ENCODE measurements at regions not wholly inside any gene's neighbourhood (a gene's known extent, or its start where the extent isn't known, plus 50 kb on each side); places are given as distances from the start of the nearest gene placed in this dataset.

DNA sequence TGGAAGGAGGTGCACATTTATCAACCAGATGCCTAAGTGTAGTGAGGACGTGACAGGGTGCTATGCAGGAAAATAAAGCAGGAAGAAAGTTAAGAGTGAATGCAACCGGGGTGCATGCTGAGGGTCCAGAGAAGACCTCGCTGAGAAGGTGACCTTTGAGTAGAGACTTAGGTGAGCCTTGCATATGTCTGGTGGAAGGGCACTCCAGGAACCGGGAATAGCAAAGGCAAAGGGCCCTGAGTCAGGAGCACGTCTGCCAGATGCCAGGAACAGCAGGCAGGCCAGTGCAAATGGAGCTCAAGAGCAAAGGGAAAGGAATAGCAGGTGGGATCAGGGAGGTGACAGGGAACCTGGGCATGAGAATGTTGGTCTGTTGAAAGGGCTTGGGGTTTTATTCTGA lies 445.5 kb downstream of the PREX1 start:
- TF ChIP-seq, protein P1, sequence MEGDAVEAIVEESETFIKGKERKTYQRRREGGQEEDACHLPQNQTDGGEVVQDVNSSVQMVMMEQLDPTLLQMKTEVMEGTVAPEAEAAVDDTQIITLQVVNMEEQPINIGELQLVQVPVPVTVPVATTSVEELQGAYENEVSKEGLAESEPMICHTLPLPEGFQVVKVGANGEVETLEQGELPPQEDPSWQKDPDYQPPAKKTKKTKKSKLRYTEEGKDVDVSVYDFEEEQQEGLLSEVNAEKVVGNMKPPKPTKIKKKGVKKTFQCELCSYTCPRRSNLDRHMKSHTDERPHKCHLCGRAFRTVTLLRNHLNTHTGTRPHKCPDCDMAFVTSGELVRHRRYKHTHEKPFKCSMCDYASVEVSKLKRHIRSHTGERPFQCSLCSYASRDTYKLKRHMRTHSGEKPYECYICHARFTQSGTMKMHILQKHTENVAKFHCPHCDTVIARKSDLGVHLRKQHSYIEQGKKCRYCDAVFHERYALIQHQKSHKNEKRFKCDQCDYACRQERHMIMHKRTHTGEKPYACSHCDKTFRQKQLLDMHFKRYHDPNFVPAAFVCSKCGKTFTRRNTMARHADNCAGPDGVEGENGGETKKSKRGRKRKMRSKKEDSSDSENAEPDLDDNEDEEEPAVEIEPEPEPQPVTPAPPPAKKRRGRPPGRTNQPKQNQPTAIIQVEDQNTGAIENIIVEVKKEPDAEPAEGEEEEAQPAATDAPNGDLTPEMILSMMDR (IDR thresholded peaks at IDR 0.05; ENCODE audit: borderline replicate concordance): no peak
- Histone ChIP-seq H3K9me3 (replicated peaks) (no peaks in the 10 kb centered on the region), H3K4me1 (no peaks in the 10 kb centered on the region), H3K27ac (replicated peaks) (no peak overlapping the region), H3K36me3 (no peaks in the 10 kb centered on the region), H3K27me3 (ENCODE audit: low read depth) (peaks cover 11% of the 10 kb centered on the region), H3K4me3 (no peak overlapping the region)
- DNase-seq: no peak
- intact Hi-C loops (cut with micrococcal nuclease): no loop called here

DNA sequence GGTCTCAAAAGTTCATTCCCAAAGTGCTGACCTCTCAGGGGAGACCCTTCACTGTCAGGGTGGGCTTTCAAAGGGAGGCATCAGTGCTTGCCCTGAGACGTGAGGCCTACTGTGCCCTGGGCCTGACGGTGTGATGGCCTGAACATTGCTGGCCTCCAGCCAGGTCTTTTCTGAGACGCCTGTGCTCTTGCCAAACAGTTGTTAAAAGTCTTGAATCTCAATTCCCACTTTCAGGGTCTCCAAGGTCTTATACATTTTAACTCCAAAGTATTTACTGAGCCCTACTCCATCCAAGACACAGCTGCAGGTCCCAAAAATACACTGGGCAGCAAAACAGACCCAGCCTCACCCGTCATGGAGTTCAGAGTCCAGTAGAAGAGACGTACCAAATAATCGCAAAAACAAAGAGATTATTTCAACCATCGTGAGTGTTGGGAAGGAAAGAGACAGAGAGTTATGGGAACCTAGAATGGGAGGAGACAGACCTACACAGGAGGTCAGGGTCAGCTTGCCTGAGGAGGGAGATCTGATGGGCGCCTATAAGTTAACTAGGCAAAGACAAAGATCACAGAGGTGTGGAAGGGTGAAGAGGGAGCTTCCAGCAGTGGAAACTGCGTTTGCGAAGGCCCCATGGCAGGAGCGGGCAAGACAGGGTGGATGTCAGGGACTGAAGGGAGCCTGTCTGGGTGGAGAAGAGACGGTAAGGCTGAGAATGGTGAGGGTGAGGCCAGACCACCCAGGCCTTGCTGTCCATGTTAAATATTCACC lies 446.3 kb downstream of the PREX1 start:
- H3K36me3 ChIP-seq: no peaks in the 10 kb centered on the region
- H3K4me3 ChIP-seq: no peak overlapping the region
- intact Hi-C loops (cut with micrococcal nuclease): no loop called here
- no peak for DNase-seq
- peaks cover 14% of the 10 kb centered on the region for H3K27me3 ChIP-seq (ENCODE audit: low read depth)
- no peaks in the 10 kb centered on the region for H3K9me3 ChIP-seq (replicated peaks)
- no peak overlapping the region for H3K27ac ChIP-seq (replicated peaks)
- TF ChIP-seq, protein P1 (IDR thresholded peaks at IDR 0.05; ENCODE audit: borderline replicate concordance): no peak
- H3K4me1 ChIP-seq: no peaks in the 10 kb centered on the region

DNA sequence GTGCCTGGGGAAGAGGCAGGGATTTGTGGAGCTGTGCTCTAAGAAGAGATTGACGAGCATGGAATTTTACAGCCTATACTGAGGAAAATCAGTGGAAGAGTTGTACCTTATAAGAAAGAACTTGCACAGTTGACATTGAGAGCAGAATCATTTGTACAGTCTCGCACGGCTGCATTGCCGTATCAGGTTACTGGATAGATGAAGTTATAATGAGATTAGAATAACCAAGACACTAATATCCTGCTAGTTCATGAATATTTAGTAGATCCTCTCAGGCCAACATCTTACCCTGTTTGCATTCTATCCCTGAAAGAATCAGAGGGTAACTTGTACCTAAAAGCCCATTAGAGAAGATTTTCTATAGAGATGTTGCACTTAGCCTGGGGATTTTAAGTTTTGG lies 447.1 kb downstream of the PREX1 start:
- TF ChIP-seq, protein P1 (IDR thresholded peaks at IDR 0.05; ENCODE audit: borderline replicate concordance): no peak
- Histone ChIP-seq H3K4me1 (no peaks in the 10 kb centered on the region), H3K9me3 (replicated peaks) (no peaks in the 10 kb centered on the region), H3K4me3 (no peak overlapping the region), H3K27me3 (ENCODE audit: low read depth) (peaks cover 23% of the 10 kb centered on the region), H3K27ac (replicated peaks) (no peak overlapping the region), H3K36me3 (no peaks in the 10 kb centered on the region)
- intact Hi-C loops (cut with micrococcal nuclease): no loop called here
- DNase-seq: no peak

DNA sequence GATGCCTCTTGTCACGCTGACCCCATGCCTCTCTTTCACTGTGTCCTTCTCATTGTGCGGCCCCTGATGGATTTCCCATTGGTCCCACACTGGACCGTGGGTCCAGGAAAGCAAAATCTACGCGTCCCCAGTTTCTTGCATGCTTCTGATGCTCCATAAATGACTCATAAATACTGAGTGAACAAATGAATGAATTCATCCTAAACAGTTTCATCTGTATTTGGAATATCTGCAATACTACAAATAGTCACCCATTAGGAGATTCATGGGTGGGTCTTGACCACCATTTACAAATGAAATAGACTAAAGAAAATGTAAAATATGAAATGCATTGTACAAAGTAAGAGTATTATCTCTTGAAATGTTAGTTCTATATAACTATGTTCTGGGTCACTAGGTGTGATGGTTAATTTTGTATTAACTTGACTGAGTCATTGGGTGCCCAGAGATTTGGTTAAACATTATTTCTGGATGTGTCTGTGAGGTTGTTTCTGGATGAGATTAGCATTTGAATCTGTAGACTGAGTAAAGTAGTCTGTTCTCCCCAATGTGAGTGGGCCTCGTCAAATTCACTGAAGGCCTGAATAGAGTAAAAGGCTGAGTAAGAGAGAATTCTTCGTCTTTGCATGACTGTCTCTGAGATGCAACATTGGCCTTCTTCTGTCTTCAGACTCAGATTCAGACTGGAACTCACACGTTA lies 448.7 kb downstream of the PREX1 start:
- Histone ChIP-seq H3K36me3 (no peaks in the 10 kb centered on the region), H3K27ac (replicated peaks) (no peak overlapping the region), H3K4me3 (no peak overlapping the region), H3K4me1 (peaks cover 8% of the 10 kb centered on the region), H3K27me3 (ENCODE audit: low read depth) (peaks cover 27% of the 10 kb centered on the region), H3K9me3 (replicated peaks) (no peaks in the 10 kb centered on the region)
- no peak for DNase-seq
- TF ChIP-seq, protein P1 (IDR thresholded peaks at IDR 0.05; ENCODE audit: borderline replicate concordance): no peak
- intact Hi-C loops (cut with micrococcal nuclease): no loop called here

DNA sequence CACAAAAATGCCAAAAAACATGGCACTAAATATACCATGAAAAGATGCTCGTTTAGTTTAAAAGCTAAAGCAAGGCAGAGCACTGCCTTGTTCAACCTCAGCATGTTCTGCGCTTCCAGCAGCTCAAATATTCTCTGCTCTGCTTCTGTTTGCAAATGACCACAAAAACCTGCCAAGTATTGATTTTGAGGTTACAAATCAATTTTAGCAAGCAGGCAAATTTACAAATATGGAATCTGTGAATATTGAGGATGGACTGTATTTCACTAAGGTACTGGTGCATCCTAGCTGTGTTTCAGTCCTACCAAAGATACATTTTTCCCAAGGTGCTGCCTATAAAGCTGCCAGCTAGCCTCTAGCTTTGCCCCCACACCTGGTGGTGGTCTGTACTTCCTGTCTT lies 449.9 kb downstream of the PREX1 start:
- intact Hi-C loops (cut with micrococcal nuclease): no loop called here
- no peak overlapping the region for H3K4me3 ChIP-seq
- no peak overlapping the region for H3K27ac ChIP-seq (replicated peaks)
- no peak for DNase-seq
- peaks cover 25% of the 10 kb centered on the region for H3K27me3 ChIP-seq (ENCODE audit: low read depth)
- no peaks in the 10 kb centered on the region for H3K9me3 ChIP-seq (replicated peaks)
- H3K4me1 ChIP-seq: peaks cover 16% of the 10 kb centered on the region
- H3K36me3 ChIP-seq: no peaks in the 10 kb centered on the region
- TF ChIP-seq, protein P1 (IDR thresholded peaks at IDR 0.05; ENCODE audit: borderline replicate concordance): no peak
